ENCODE measurements at regions not wholly inside any gene's neighbourhood (a gene's known extent, or its start where the extent isn't known, plus 50 kb on each side); places are given as distances from the start of the nearest gene placed in this dataset.

- DNase-seq, result no peak
These were observed 230.2 kb upstream of the NT5C1B start for GRCh38 chr2:18819566-18819965.

GRCh38 chr2:18814387-18814786 is 225.0 kb upstream of the NT5C1B start:
- no peak for DNase-seq

- DNase-seq, result no peak
These were observed 215.2 kb upstream of the NT5C1B start for GRCh38 chr2:18804536-18804935.

GRCh38 chr2:18803141-18803939 is 214.0 kb upstream of the NT5C1B start:
- no peak for DNase-seq

GRCh38 chr2:18800240-18800971 is 211.0 kb upstream of the NT5C1B start:
- no peak for DNase-seq

GRCh38 chr2:18799397-18799796 is 210.0 kb upstream of the NT5C1B start:
- DNase-seq, result no peak

GRCh38 chr2:18797133-18797845 is 207.9 kb upstream of the NT5C1B start:
- no peak for DNase-seq

GRCh38 chr2:18795906-18796305 is 206.5 kb upstream of the NT5C1B start:
- no peak for DNase-seq

GRCh38 chr2:18792684-18793083 is 203.3 kb upstream of the NT5C1B start:
- no peak for DNase-seq

- DNase-seq, result no peak
These were observed 202.9 kb upstream of the NT5C1B start for GRCh38 chr2:18792226-18792629.

GRCh38 chr2:18791172-18791797 is 201.9 kb upstream of the NT5C1B start:
- no peak for DNase-seq

- DNase-seq, result no peak
These were observed 201.3 kb upstream of the NT5C1B start for GRCh38 chr2:18790509-18791171.

GRCh38 chr2:18788592-18788991 is 199.2 kb upstream of the NT5C1B start:
- no peak for DNase-seq

GRCh38 chr2:18787726-18788125 is 198.4 kb upstream of the NT5C1B start:
- no peak for DNase-seq

GRCh38 chr2:18784245-18784644 is 194.9 kb upstream of the NT5C1B start:
- DNase-seq, result no peak

- no peak for DNase-seq
These were observed 192.3 kb upstream of the NT5C1B start for GRCh38 chr2:18781541-18782280.

- DNase-seq, result no peak
These were observed 188.0 kb upstream of the NT5C1B start for GRCh38 chr2:18777250-18777812.

- DNase-seq, result no peak
These were observed 181.8 kb upstream of the NT5C1B start for GRCh38 chr2:18771212-18771611.

- no peak for DNase-seq
These were observed 174.0 kb upstream of the NT5C1B start for GRCh38 chr2:18763338-18763737.

- DNase-seq, result no peak
These were observed 173.3 kb upstream of the NT5C1B start for GRCh38 chr2:18762667-18763066.

GRCh38 chr2:18754286-18754685 is 164.9 kb upstream of the NT5C1B start:
- no peak for DNase-seq

GRCh38 chr2:18753722-18754121 is 164.4 kb upstream of the NT5C1B start:
- DNase-seq, result no peak

Data from NCI-H187 (cell line).